H1 (cell line): ENCODE measurements at regions not wholly inside any gene's neighbourhood (a gene's known extent, or its start where the extent isn't known, plus 50 kb on each side); places are given as distances from the start of the nearest gene placed in this dataset.

ENCODE experiments used
- CTCF ChIA-PET: fragments of 300-600 bp; sonication (Branson Sonifier 250); formaldehyde crosslinking; loops from one replicate; lab custom pipeline; 2021; ENCODE audit not compliant: partially characterized antibody; lab: Charles Lee
- POLR2A ChIA-PET: fragments of 300-600 bp; sonication (Branson Sonifier 250); formaldehyde crosslinking; loops from one replicate; lab custom pipeline; 2021; ENCODE audit warnings: inconsistent platforms; ENCODE audit not compliant: partially characterized antibody; lab: Charles Lee
- DNase-seq, 2 experiments: peaks; one replicate each; pipeline versions ENCODE4 v3.0.0 to v3.0.0-alpha.2; 2010 to 2022; ENCODE audit warnings: low spot score in 2 of 2, low read depth in 1 of 2, mixed read lengths in 1 of 2
- FAIRE-seq: peaks from 2 replicates; lab custom pipeline; 2011; peaks lifted over from hg19 to GRCh38; lab: Jason Lieb, UNC
- H2AFZ ChIP-seq: 2 replicates; pipeline ENCODE4 v1.8.1; 2012; ENCODE audit warnings: low read length, inconsistent platforms
- H2AK5ac ChIP-seq: 2 replicates; pipeline ENCODE4 v1.6.1; 2013; ENCODE audit warnings: low read depth, low read length
- H2BK120ac ChIP-seq: replicated peaks from 2 replicates; pipeline ENCODE3; 2013; ENCODE audit warnings: low read depth, low read length, inconsistent platforms
- H2BK12ac ChIP-seq: 2 replicates; pipeline ENCODE4 v1.6.1; 2013; ENCODE audit warnings: low read depth, low read length
- H2BK15ac ChIP-seq: 2 replicates; pipeline ENCODE4 v1.6.1; 2013; ENCODE audit warnings: low read length
- H2BK20ac ChIP-seq: 2 replicates; pipeline ENCODE4 v1.6.1; 2013; ENCODE audit warnings: low read length
- H2BK5ac ChIP-seq: 2 replicates; pipeline ENCODE4 v1.6.1; 2013; ENCODE audit warnings: low read depth, low read length
- H3K14ac ChIP-seq: 2 replicates; pipeline ENCODE4 v1.6.1; 2013; ENCODE audit warnings: inconsistent platforms; ENCODE audit not compliant: insufficient read length
- H3K18ac ChIP-seq: 2 replicates; pipeline ENCODE4 v1.6.1; 2013; ENCODE audit warnings: low read length; ENCODE audit errors: extremely low read depth
- H3K23ac ChIP-seq: 2 replicates; pipeline ENCODE4 v1.6.1; 2013; ENCODE audit warnings: inconsistent platforms; ENCODE audit not compliant: insufficient read length
- H3K23me2 ChIP-seq: 2 replicates; pipeline ENCODE4 v1.6.1; 2013; ENCODE audit warnings: low read depth, low read length
- H3K27ac ChIP-seq: 2 replicates; pipeline ENCODE4 v1.6.1; 2011; ENCODE audit warnings: low read depth, low read length, inconsistent platforms
- H3K27me3 ChIP-seq, 4 experiments: replicated peaks in 1 of 4; 1 replicate in 1 of 4; 2 replicates in 3 of 4; pipeline versions ENCODE4 v1.6.1 to v1.8.1; 2011 to 2013; ENCODE audit warnings: low read length in 3 of 4, mild to moderate bottlenecking in 3 of 4, inconsistent platforms in 2 of 4, mixed read lengths in 2 of 4, moderate library complexity in 1 of 4; ENCODE audit not compliant: control insufficient read depth in 3 of 4, insufficient read depth in 3 of 4; ENCODE audit errors: extremely low read depth in 1 of 4
- H3K36me3 ChIP-seq, 4 experiments: 2 replicates each; pipeline versions ENCODE4 v1.6.1 to v1.8.1; 2011 to 2013; ENCODE audit warnings: mild to moderate bottlenecking in 4 of 4, low read length in 3 of 4, moderate library complexity in 2 of 4, control low read depth in 1 of 4, inconsistent platforms in 1 of 4; ENCODE audit not compliant: insufficient read depth in 4 of 4, control insufficient read depth in 2 of 4
- H3K4ac ChIP-seq: replicated peaks from 2 replicates; pipeline ENCODE3; 2013; ENCODE audit warnings: low read length, low read depth, mixed read lengths, inconsistent platforms; ENCODE audit not compliant: insufficient read length
- H3K4me1 ChIP-seq, 4 experiments: replicated peaks in 1 of 4; 1 replicate in 1 of 4; 2 replicates in 3 of 4; pipeline versions ENCODE4 v1.6.1 to v1.8.1; 2011 to 2013; ENCODE audit warnings: low read length in 3 of 4, inconsistent platforms in 2 of 4, mixed read lengths in 1 of 4; ENCODE audit not compliant: insufficient read depth in 4 of 4, control insufficient read depth in 3 of 4
- H3K4me2 ChIP-seq, 2 experiments: 2 replicates each; pipeline versions ENCODE4 v1.6.1 to v1.8.1; 2011 to 2013; ENCODE audit warnings: low read depth in 2 of 2, low read length in 2 of 2, control low read depth in 1 of 2, inconsistent platforms in 1 of 2, mild to moderate bottlenecking in 1 of 2; ENCODE audit not compliant: insufficient read depth in 1 of 2
- H3K4me3 ChIP-seq, 4 experiments: fragments of 200-600, 300-600 bp in 1 of 4; sonication (generic), shearing (Covaris generic), sonication (Bioruptor Twin) in 1 of 4; 2 replicates each; pipeline versions ENCODE4 v1.5.1 to v1.8.1; 2011 to 2016; ENCODE audit warnings: low read length in 4 of 4, low read depth in 3 of 4, control low read depth in 2 of 4, inconsistent platforms in 2 of 4, mild to moderate bottlenecking in 2 of 4, mixed read lengths in 1 of 4, moderate library complexity in 1 of 4; ENCODE audit not compliant: insufficient read depth in 2 of 4; ENCODE audit errors: extremely low read depth in 1 of 4
- H3K56ac ChIP-seq: replicated peaks from 2 replicates; pipeline ENCODE3; 2013; ENCODE audit warnings: low read depth, mild to moderate bottlenecking, mixed read lengths, low read length, inconsistent platforms; ENCODE audit not compliant: insufficient read length
- H3K79me1 ChIP-seq: 2 replicates; pipeline ENCODE4 v1.6.1; 2013; ENCODE audit warnings: low read depth, low read length, control low read depth
- H3K79me2 ChIP-seq, 2 experiments: 2 replicates each; pipeline versions ENCODE4 v1.6.1 to v1.8.1; 2012 to 2013; ENCODE audit warnings: low read length in 2 of 2, mild to moderate bottlenecking in 2 of 2, inconsistent platforms in 1 of 2; ENCODE audit not compliant: insufficient read depth in 2 of 2, control insufficient read depth in 1 of 2
- H3K9ac ChIP-seq, 4 experiments: replicated peaks in 1 of 4; 1 replicate in 1 of 4; 2 replicates in 3 of 4; pipeline versions ENCODE4 v1.6.1 to v1.8.1; 2011 to 2013; ENCODE audit warnings: low read depth in 3 of 4, low read length in 3 of 4, control low read depth in 2 of 4, mild to moderate bottlenecking in 2 of 4, moderate library complexity in 2 of 4, inconsistent platforms in 1 of 4; ENCODE audit errors: extremely low read depth in 1 of 4
- H3K9me3 ChIP-seq, 2 experiments: 2 replicates each; pipeline versions ENCODE4 v1.6.1 to v1.8.1; 2012 to 2013; ENCODE audit warnings: mild to moderate bottlenecking in 2 of 2, moderate library complexity in 2 of 2, control low read depth in 1 of 2, inconsistent platforms in 1 of 2, low read depth in 1 of 2, low read length in 1 of 2, mixed read lengths in 1 of 2; ENCODE audit not compliant: insufficient read depth in 2 of 2
- H4K20me1 ChIP-seq, 2 experiments: replicated peaks in 1 of 2; 2 replicates each; pipeline versions ENCODE3 to v1.8.1; 2011 to 2013; ENCODE audit warnings: inconsistent platforms in 2 of 2, low read length in 2 of 2, mild to moderate bottlenecking in 1 of 2; ENCODE audit not compliant: insufficient read depth in 2 of 2, control insufficient read depth in 1 of 2
- H4K5ac ChIP-seq: 2 replicates; pipeline ENCODE4 v1.6.1; 2013; ENCODE audit warnings: low read length, low read depth, mixed read lengths, inconsistent platforms; ENCODE audit not compliant: insufficient read length
- H4K8ac ChIP-seq: 2 replicates; pipeline ENCODE4 v1.8.0; 2013; ENCODE audit warnings: mild to moderate bottlenecking, moderate library complexity, low read length, inconsistent platforms; ENCODE audit not compliant: insufficient read depth; ENCODE audit errors: extremely low read depth
- H4K91ac ChIP-seq: replicated peaks from 2 replicates; pipeline ENCODE3; 2013; ENCODE audit warnings: low read length, mixed read lengths, inconsistent platforms; ENCODE audit not compliant: insufficient read length
- RFX5 ChIP-seq: IDR thresholded peaks from 2 replicates; pipeline ENCODE4 v1.6.1; 2011; ENCODE audit warnings: low read depth, low read length, improper control_type of control experiment, borderline replicate concordance
- TF ChIP-seq, protein P1 (sequence below): fragments of 300-600 bp; sonication (generic); IDR thresholded peaks from 2 replicates; pipeline ENCODE4 v1.7.1; 2012; ENCODE audit warnings: low read length, moderate library complexity, mild to moderate bottlenecking, inconsistent platforms; ENCODE audit not compliant: insufficient replicate concordance

DNA sequence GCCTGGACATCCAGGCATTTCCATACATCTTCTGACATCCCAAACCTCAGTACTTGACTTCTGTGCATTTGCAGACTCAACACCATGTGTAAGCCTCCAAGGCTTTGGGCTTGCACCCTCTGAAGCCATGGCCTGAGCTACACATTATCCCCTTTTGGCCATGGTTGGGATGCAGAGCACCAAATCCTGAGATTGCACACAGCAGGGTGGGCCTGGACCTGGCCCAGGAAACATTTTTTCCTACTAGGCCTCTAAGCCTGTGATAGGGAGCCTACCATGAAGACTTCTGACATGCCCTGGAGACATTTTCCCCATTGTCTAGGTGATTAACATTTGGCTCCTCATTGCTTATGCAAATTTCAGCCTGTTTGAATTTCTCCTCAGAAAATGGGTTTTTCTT lies 853.4 kb upstream of the SPRY2 start:
- no peak overlapping the region for H3K9ac ChIP-seq
- H4K20me1 ChIP-seq, result no peaks in the 10 kb centered on the region
- no peak overlapping the region for H2AK5ac ChIP-seq
- no peak overlapping the region for H3K18ac ChIP-seq
- peaks cover 6% of the 10 kb centered on the region in 2 experiments; a peak in 3 of 4 replicates for H3K9me3 ChIP-seq
- H3K4ac ChIP-seq, result no peak overlapping the region
- no peak overlapping the region for H4K8ac ChIP-seq
- H2BK20ac ChIP-seq, result no peak overlapping the region
- no peaks in the 10 kb centered on the region for H3K4me1 ChIP-seq
- no peaks in the 10 kb centered on the region for H3K79me2 ChIP-seq
- FAIRE-seq (no peak), DNase-seq (no peak)
- H3K36me3 ChIP-seq, result no peaks in the 10 kb centered on the region
- H3K14ac ChIP-seq, result no peak overlapping the region
- H2BK5ac ChIP-seq, result no peak overlapping the region
- no peak overlapping the region for H2AFZ ChIP-seq
- no peak overlapping the region for H3K4me2 ChIP-seq
- H4K5ac ChIP-seq, result no peak overlapping the region
- no peak overlapping the region for H2BK12ac ChIP-seq
- ChIA-PET POLR2A (no interaction called here), CTCF (no interaction called here)
- no peaks in the 10 kb centered on the region for H3K79me1 ChIP-seq
- no peak overlapping the region for H2BK120ac ChIP-seq
- H2BK15ac ChIP-seq, result no peak overlapping the region
- no peak overlapping the region for H4K91ac ChIP-seq
- no peak overlapping the region for H3K27ac ChIP-seq
- no peak overlapping the region for H3K23ac ChIP-seq
- H3K23me2 ChIP-seq, result no peaks in the 10 kb centered on the region
- H3K27me3 ChIP-seq, result no peaks in the 10 kb centered on the region
- no peak overlapping the region for H3K4me3 ChIP-seq
- no peak overlapping the region for H3K56ac ChIP-seq
- TF ChIP-seq, protein P1, sequence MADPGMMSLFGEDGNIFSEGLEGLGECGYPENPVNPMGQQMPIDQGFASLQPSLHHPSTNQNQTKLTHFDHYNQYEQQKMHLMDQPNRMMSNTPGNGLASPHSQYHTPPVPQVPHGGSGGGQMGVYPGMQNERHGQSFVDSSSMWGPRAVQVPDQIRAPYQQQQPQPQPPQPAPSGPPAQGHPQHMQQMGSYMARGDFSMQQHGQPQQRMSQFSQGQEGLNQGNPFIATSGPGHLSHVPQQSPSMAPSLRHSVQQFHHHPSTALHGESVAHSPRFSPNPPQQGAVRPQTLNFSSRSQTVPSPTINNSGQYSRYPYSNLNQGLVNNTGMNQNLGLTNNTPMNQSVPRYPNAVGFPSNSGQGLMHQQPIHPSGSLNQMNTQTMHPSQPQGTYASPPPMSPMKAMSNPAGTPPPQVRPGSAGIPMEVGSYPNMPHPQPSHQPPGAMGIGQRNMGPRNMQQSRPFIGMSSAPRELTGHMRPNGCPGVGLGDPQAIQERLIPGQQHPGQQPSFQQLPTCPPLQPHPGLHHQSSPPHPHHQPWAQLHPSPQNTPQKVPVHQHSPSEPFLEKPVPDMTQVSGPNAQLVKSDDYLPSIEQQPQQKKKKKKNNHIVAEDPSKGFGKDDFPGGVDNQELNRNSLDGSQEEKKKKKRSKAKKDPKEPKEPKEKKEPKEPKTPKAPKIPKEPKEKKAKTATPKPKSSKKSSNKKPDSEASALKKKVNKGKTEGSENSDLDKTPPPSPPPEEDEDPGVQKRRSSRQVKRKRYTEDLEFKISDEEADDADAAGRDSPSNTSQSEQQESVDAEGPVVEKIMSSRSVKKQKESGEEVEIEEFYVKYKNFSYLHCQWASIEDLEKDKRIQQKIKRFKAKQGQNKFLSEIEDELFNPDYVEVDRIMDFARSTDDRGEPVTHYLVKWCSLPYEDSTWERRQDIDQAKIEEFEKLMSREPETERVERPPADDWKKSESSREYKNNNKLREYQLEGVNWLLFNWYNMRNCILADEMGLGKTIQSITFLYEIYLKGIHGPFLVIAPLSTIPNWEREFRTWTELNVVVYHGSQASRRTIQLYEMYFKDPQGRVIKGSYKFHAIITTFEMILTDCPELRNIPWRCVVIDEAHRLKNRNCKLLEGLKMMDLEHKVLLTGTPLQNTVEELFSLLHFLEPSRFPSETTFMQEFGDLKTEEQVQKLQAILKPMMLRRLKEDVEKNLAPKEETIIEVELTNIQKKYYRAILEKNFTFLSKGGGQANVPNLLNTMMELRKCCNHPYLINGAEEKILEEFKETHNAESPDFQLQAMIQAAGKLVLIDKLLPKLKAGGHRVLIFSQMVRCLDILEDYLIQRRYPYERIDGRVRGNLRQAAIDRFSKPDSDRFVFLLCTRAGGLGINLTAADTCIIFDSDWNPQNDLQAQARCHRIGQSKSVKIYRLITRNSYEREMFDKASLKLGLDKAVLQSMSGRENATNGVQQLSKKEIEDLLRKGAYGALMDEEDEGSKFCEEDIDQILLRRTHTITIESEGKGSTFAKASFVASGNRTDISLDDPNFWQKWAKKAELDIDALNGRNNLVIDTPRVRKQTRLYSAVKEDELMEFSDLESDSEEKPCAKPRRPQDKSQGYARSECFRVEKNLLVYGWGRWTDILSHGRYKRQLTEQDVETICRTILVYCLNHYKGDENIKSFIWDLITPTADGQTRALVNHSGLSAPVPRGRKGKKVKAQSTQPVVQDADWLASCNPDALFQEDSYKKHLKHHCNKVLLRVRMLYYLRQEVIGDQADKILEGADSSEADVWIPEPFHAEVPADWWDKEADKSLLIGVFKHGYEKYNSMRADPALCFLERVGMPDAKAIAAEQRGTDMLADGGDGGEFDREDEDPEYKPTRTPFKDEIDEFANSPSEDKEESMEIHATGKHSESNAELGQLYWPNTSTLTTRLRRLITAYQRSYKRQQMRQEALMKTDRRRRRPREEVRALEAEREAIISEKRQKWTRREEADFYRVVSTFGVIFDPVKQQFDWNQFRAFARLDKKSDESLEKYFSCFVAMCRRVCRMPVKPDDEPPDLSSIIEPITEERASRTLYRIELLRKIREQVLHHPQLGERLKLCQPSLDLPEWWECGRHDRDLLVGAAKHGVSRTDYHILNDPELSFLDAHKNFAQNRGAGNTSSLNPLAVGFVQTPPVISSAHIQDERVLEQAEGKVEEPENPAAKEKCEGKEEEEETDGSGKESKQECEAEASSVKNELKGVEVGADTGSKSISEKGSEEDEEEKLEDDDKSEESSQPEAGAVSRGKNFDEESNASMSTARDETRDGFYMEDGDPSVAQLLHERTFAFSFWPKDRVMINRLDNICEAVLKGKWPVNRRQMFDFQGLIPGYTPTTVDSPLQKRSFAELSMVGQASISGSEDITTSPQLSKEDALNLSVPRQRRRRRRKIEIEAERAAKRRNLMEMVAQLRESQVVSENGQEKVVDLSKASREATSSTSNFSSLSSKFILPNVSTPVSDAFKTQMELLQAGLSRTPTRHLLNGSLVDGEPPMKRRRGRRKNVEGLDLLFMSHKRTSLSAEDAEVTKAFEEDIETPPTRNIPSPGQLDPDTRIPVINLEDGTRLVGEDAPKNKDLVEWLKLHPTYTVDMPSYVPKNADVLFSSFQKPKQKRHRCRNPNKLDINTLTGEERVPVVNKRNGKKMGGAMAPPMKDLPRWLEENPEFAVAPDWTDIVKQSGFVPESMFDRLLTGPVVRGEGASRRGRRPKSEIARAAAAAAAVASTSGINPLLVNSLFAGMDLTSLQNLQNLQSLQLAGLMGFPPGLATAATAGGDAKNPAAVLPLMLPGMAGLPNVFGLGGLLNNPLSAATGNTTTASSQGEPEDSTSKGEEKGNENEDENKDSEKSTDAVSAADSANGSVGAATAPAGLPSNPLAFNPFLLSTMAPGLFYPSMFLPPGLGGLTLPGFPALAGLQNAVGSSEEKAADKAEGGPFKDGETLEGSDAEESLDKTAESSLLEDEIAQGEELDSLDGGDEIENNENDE, result no peak
- TF ChIP-seq RFX5, result no peak
